GM12801 (cell line): ENCODE measurements at regions not wholly inside any gene's neighbourhood (a gene's known extent, or its start where the extent isn't known, plus 50 kb on each side); places are given as distances from the start of the nearest gene placed in this dataset.

Experiments used
- TF ChIP-seq, protein P1 (sequence below): IDR thresholded peaks from one replicate; pipeline ENCODE4 v1.5.1; 2011; ENCODE audit warnings: control low read depth; ENCODE audit not compliant: insufficient read length; ENCODE audit errors: extremely low read depth

DNA sequence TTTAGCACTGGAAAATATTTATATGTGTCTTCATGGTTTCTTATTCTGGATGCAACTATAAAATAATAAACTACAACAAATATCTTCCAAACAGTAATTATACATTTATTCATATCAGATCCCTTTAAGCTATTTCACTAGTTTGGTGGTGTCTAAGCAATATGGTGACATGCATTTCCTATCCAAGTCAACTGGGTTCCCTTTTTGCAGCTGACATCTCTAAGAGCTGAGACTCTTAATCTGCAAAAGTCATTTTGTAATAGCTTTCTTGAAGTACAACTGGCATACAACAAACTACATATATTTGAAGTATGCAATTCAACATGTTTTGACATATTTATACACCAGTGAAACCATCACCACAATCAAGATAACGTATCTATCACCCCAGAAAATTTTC is 59.9 kb upstream of the SLC1A4 start:
- TF ChIP-seq, protein P1, sequence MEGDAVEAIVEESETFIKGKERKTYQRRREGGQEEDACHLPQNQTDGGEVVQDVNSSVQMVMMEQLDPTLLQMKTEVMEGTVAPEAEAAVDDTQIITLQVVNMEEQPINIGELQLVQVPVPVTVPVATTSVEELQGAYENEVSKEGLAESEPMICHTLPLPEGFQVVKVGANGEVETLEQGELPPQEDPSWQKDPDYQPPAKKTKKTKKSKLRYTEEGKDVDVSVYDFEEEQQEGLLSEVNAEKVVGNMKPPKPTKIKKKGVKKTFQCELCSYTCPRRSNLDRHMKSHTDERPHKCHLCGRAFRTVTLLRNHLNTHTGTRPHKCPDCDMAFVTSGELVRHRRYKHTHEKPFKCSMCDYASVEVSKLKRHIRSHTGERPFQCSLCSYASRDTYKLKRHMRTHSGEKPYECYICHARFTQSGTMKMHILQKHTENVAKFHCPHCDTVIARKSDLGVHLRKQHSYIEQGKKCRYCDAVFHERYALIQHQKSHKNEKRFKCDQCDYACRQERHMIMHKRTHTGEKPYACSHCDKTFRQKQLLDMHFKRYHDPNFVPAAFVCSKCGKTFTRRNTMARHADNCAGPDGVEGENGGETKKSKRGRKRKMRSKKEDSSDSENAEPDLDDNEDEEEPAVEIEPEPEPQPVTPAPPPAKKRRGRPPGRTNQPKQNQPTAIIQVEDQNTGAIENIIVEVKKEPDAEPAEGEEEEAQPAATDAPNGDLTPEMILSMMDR, result no peak

DNA sequence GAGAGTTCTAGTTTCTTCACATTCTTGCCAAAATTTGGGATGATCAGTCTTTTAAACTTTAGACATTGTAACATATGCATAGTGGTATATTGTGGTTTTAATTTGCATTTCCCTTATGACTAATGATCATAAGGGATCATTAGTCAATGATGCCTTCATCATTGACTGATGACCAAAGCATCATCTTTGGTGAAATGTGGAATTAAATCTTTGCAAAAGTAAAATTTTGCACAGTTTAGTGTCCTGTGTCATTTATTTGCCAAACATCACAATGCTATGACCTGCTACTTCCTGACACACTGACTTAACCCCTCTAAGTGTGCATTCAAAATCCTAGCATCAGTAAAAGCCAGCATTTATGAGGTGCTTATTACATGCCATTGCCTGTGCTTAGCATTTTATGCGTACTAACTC is 58.9 kb upstream of the SLC1A4 start:
- TF ChIP-seq, protein P1, result no peak

DNA sequence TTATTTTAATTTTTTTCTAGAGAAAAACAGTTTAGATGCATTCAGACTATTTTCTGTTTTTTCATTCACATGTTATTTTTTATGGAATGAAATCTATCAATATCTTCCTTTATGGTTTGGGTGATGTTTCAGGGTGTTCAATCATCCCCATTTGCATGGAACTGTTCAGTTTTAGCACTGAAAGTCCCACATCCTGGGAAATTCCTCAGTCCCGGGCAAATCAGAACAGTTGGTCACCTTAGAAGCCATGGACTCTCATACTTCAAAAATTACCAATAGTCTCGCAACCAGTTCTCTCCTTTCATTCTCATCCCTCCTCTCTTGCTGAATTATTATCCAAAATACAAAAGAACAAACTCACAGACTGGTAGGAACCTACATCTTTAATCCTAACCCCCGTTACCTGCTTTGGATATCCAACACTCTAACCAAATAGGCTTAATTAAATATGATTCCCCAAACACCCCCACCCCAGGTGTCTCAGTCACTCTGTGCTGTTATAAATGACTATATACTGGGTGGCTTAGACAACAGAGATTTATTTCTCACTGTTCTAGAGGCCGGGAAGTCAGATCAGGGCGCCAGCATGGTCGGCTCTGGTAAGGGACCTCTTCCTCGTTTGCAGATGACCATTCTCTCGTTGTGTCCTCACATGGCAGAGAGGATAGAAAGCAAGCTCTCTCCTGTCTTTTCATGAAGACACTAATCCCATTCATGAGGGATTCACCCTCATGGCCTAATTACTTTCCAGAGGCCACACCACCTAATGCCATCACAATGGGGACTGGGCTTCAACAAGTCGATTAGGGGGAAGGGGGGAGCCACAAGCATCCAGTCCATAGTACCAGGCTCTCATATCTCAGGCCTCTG is 57.7 kb upstream of the SLC1A4 start:
- TF ChIP-seq, protein P1, result no peak

DNA sequence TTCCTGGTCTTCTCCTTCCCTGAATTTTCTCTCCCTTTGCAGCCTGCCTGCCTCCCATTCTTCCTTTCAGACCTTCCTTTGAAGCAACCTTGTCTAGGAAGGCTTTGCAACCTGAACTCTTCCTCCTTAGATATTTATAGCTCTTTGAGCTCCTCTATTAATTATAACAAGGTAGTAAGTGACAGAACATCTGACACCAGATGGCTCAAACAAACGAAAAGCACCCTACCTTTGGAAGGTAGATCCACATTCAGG is 57.2 kb upstream of the SLC1A4 start:
- TF ChIP-seq, protein P1, result no peak

DNA sequence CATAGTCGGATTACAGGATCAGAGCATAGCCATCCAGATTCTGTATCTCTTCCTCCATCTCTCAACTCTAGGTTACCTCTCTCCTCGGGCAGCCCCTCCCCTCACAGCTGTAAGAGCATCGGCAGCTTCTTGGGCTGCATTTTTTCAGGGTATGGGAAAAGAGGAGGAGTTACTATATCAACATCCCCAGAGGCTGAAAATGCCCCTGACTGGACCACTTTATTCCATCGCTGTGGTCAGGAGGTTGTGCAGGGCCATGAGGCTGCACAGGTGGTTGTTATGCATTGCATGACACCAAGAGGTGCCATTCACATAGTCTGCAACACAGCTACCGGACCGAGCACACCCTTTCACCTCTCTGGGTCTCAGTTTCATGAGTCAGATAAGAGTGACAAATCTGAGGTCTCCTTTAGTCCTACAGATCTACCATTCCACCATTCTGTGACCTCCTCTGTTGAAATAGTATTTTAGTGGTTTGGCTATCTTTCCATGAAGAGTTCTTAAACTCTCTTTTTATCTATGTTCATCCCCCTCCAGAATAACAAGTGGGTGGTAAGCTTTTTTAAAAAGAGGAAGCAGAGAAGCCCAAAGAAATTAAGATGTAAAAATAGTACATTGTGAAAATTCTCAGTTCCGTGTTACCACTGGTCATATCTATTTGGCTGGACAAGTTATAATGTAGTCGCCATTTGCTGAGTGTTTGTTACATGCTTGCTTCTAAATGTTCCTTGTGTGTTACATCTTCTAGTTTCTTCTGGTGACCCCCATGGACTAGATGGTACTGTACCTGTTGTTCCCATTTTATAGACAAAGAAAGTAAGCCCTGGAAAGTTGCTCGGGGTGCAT is 56.6 kb upstream of the SLC1A4 start:
- TF ChIP-seq, protein P1, result no peak

DNA sequence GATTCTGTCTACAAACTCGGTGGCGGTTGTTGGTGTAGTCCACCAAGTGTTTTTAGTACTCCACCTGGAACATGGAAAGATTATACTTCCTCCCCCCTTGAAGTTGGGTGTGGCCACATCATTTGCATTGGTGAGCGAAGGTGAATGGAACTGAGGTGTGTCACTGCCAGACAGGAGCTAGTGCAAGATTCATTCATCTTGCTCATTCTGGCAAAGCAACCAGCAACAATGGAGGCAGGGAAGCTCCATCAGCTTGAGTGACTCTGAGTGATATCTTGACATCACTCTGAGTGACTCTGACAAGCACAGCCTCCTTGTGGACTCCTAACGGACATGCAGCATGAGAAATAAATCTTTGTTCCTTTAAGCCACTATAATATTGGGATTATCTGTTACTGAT is 54.7 kb upstream of the SLC1A4 start:
- TF ChIP-seq, protein P1, result no peak

DNA sequence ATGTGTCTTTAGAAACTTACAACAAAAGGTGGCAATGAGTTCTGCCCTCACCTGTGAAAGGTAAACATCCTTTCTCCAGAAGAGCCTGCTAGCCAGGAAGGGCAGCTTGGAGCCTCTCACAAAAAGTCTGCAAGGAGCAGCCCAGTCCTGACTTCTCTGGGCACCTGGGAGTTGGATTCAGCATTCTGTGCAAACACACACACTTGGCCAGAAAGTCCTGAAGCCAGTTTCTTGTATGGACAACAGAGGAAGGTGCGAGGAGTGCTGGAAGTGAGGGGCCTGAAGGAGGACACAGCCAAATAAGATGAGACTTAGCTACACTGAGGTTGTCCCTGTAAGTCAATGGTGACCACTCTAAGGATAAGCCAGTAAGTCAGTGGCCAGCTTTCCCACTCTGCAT is 52.4 kb upstream of the SLC1A4 start:
- TF ChIP-seq, protein P1, result no peak
